ENCODE measurements at regions not wholly inside any gene's neighbourhood (a gene's known extent, or its start where the extent isn't known, plus 50 kb on each side); places are given as distances from the start of the nearest gene placed in this dataset.

DNA sequence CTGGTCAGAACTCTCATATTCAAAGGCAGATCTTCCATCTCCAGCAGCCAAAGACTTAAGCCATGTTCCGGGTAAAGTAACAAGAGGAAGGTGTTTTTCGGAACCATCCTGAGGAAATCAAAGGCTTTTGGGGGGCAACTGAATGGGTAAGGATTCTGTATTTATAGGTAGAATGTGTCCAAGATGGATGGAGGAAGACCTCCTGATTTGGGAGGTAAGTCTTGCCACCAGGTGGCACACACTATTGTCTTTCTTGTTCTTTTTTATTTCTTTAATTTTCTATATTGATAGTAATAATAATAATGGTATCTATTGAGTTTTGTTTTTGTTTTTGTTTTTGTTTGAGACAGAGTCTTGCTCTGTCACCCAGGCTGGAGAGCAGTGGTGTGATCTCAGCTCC is 53.0 kb upstream of the UBR2 start:
- WGBS (ENCODE audit: insufficient coverage), result no CpG with 5 or more reads among the region's 2 CpGs
- H2AFZ ChIP-seq (ENCODE audit: insufficient read depth, low read depth, low read length, poor library complexity, severe bottlenecking), result no peak overlapping the region

DNA sequence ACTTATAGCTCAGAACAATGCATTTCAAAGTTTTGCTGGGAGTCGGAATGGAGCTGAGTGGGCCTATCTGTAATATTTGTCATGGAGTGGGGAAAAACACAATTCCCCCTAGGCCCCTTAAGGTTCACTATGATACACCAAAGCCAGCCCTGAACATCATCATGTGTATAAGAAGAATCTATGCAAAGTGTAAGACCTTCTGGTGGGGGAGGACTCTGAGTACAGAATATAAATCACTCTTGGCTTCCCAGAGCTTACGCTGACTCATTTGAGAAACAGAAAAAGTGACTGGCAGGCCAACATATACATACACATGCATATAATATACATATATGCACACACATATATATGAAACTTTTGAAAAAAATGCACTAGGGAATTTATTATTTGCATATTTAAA is 54.1 kb upstream of the UBR2 start:
- Histone ChIP-seq H2AFZ (ENCODE audit: insufficient read depth, low read depth, low read length, poor library complexity, severe bottlenecking) (no peak overlapping the region), H3K27ac (ENCODE audit: low read depth in 1 of 2, low read length in 2 of 2) (no peak overlapping the region), H3K9ac (ENCODE audit: insufficient read depth, low read length, poor library complexity, severe bottlenecking) (no peak overlapping the region), H3K36me3 (replicated peaks in 1 of 2; ENCODE audit: control insufficient read depth in 1 of 2, insufficient read depth in 2 of 2, low read length in 2 of 2) (no peaks in the 10 kb centered on the region), H3K4me2 (replicated peaks; ENCODE audit: extremely low read depth, low read length, poor library complexity, severe bottlenecking) (no peak overlapping the region), H3K4me3 (replicated peaks in 1 of 3; ENCODE audit: low read depth in 2 of 3, low read length in 3 of 3) (no peak overlapping the region), H3K27me3 (ENCODE audit: control insufficient read depth in 2 of 2, insufficient read depth in 2 of 2, low read length in 2 of 2) (no peaks in the 10 kb centered on the region), H3K79me2 (ENCODE audit: insufficient read depth, low read length) (no peaks in the 10 kb centered on the region), H3K4me1 (ENCODE audit: control insufficient read depth in 1 of 2, insufficient read depth in 2 of 2, low read length in 2 of 2) (peaks cover 19 to 24% of the 10 kb centered on the region in 2 donors), H4K20me1 (ENCODE audit: insufficient read depth, low read length) (no peaks in the 10 kb centered on the region), H3K9me3 (replicated peaks in 1 of 2; ENCODE audit: control insufficient read depth in 1 of 2, insufficient read depth in 1 of 2, low read length in 2 of 2) (no peaks in the 10 kb centered on the region)
- no peak overlapping the region for H3K4me3 Mint-ChIP-seq
- peaks cover 25% of the 10 kb centered on the region for H3K4me1 Mint-ChIP-seq
- intact Hi-C loops (cut with micrococcal nuclease), result no loop called here
- no peaks in the 10 kb centered on the region for H3K36me3 Mint-ChIP-seq
- peaks cover 0 to 1% (median 0%) of the 10 kb centered on the region in 3 donors for H3K27me3 Mint-ChIP-seq (ENCODE audit: low read depth in 3 of 3)
- DNase-seq, result no peak
- no CpG with 5 or more reads among the region's 2 CpGs for WGBS (ENCODE audit: insufficient coverage)
- no peak overlapping the region for H3K27ac Mint-ChIP-seq
- H3K9me3 Mint-ChIP-seq, result peaks cover 0 to 2% (median 0%) of the 10 kb centered on the region in 7 donors
- TF ChIP-seq, protein P1, sequence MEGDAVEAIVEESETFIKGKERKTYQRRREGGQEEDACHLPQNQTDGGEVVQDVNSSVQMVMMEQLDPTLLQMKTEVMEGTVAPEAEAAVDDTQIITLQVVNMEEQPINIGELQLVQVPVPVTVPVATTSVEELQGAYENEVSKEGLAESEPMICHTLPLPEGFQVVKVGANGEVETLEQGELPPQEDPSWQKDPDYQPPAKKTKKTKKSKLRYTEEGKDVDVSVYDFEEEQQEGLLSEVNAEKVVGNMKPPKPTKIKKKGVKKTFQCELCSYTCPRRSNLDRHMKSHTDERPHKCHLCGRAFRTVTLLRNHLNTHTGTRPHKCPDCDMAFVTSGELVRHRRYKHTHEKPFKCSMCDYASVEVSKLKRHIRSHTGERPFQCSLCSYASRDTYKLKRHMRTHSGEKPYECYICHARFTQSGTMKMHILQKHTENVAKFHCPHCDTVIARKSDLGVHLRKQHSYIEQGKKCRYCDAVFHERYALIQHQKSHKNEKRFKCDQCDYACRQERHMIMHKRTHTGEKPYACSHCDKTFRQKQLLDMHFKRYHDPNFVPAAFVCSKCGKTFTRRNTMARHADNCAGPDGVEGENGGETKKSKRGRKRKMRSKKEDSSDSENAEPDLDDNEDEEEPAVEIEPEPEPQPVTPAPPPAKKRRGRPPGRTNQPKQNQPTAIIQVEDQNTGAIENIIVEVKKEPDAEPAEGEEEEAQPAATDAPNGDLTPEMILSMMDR (IDR thresholded peaks at IDR 0.05), result no peak

More for the DNA sequence above, 53.0 kb upstream of the UBR2 start:
- intact Hi-C loops (cut with micrococcal nuclease), result no loop called here
- Histone ChIP-seq H3K79me2 (ENCODE audit: insufficient read depth, low read length) (no peaks in the 10 kb centered on the region), H3K4me3 (replicated peaks in 1 of 3; ENCODE audit: low read depth in 2 of 3, low read length in 3 of 3) (no peak overlapping the region), H3K9ac (ENCODE audit: insufficient read depth, low read length, poor library complexity, severe bottlenecking) (no peak overlapping the region), H3K27ac (ENCODE audit: low read depth in 1 of 2, low read length in 2 of 2) (no peak overlapping the region), H3K9me3 (replicated peaks in 1 of 2; ENCODE audit: control insufficient read depth in 1 of 2, insufficient read depth in 1 of 2, low read length in 2 of 2) (no peaks in the 10 kb centered on the region), H3K36me3 (replicated peaks in 1 of 2; ENCODE audit: control insufficient read depth in 1 of 2, insufficient read depth in 2 of 2, low read length in 2 of 2) (no peaks in the 10 kb centered on the region), H3K4me1 (ENCODE audit: control insufficient read depth in 1 of 2, insufficient read depth in 2 of 2, low read length in 2 of 2) (peaks cover 26 to 30% of the 10 kb centered on the region in 2 donors), H3K27me3 (ENCODE audit: control insufficient read depth in 2 of 2, insufficient read depth in 2 of 2, low read length in 2 of 2) (no peaks in the 10 kb centered on the region), H4K20me1 (ENCODE audit: insufficient read depth, low read length) (no peaks in the 10 kb centered on the region), H3K4me2 (replicated peaks; ENCODE audit: extremely low read depth, low read length, poor library complexity, severe bottlenecking) (no peak overlapping the region)
- DNase-seq, result no peak
- no peak overlapping the region for H3K4me3 Mint-ChIP-seq
- TF ChIP-seq, protein P1 (IDR thresholded peaks at IDR 0.05), result no peak
- H3K36me3 Mint-ChIP-seq, result no peaks in the 10 kb centered on the region
- peaks cover 0 to 3% (median 0%) of the 10 kb centered on the region in 3 donors for H3K27me3 Mint-ChIP-seq (ENCODE audit: low read depth in 3 of 3)
- H3K4me1 Mint-ChIP-seq, result peaks cover 31% of the 10 kb centered on the region
- H3K9me3 Mint-ChIP-seq, result peaks cover 0 to 2% (median 0%) of the 10 kb centered on the region in 7 donors
- H3K27ac Mint-ChIP-seq, result no peak overlapping the region
